Activated CD4-positive, alpha-beta T cell treated with anti-CD3 and anti-CD28 coated beads, Interleukin-2, amount 10 ng/mL, durations not matched to agents 7 days and 5 days (primary cell): ENCODE measurements at regions not wholly inside any gene's neighbourhood (a gene's known extent, or its start where the extent isn't known, plus 50 kb on each side); places are given as distances from the start of the nearest gene placed in this dataset.
"Not testable (repeated sequence)": the region's sequence is repeated elsewhere in the genome, so short reads cannot be mapped to it uniquely, and the experiment has no call there.

Experiments
- CTCF ChIA-PET: fragments of 350-600 bp; sonication (Branson Sonifier 250); formaldehyde crosslinking; loops from one replicate; lab custom pipeline; 2021; ENCODE audit warnings: antibody characterized with exemption; lab: Charles Lee
- POLR2A ChIA-PET: fragments of 350-600 bp; sonication (Branson Sonifier 250); formaldehyde crosslinking; loops from one replicate; lab custom pipeline; 2021; ENCODE audit warnings: antibody characterized with exemption; lab: Charles Lee
- DNase-seq: peaks from one replicate; pipeline ENCODE4 v3.0.0-alpha.2; 2020
- H3K27ac Mint-ChIP-seq: one replicate; pipeline ENCODE4 v1.8.0; 2021; ENCODE audit warnings: mild to moderate bottlenecking, moderate library complexity, mixed read lengths
- H3K27me3 Mint-ChIP-seq: one replicate; pipeline ENCODE4 v1.8.0; 2021; ENCODE audit warnings: mixed read lengths
- H3K36me3 Mint-ChIP-seq: one replicate; pipeline ENCODE4 v1.8.0; 2021; ENCODE audit warnings: low read depth, mixed read lengths
- H3K4me1 Mint-ChIP-seq: one replicate; pipeline ENCODE4 v1.8.0; 2021; ENCODE audit warnings: mixed read lengths
- H3K4me3 Mint-ChIP-seq: one replicate; pipeline ENCODE4 v1.8.0; 2021; ENCODE audit warnings: mild to moderate bottlenecking, moderate library complexity, mixed read lengths
- H3K9me3 Mint-ChIP-seq: one replicate; pipeline ENCODE4 v1.8.0; 2021; ENCODE audit warnings: mixed read lengths

DNA sequence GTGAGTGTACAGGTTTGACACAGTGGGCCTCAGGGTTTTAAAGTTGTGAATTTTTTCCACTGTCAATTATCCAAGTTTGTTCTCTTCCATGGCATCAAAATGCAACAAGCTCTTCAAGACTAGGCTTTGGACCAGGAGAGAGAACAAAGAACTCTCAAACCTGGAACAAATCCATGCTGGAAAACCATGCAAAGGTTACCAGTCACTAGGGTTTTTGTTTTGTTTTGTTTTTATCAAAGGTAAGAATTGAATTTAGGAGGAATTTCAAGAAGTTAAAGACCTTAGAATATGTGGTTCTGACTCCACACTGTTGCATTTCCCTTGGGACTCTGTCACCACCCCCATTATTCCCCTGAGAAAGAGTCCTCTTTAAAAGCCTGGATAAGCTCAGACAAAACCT is 191.1 kb upstream of the PIK3R1 start:
- no peaks in the 10 kb centered on the region for H3K27me3 Mint-ChIP-seq

DNA sequence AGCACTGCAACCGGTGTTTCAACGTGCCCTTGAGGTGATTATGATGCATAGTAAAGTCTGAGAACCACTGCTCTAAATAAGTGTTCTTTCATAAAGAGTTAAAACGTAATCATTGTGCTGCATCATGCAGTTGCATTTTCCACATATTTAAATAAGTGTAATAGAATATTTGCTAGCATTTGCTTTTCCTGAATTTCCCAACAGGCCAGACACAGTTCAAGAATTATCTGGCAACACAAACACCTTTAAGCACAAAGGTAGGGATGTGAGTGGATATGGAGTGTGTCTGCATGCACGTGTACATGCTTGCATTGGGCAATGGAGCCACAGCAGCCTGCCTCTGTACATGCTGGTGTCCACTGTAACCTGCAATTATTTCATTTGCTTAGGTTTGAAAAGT is 193.6 kb upstream of the PIK3R1 start:
- H3K27me3 Mint-ChIP-seq, result no peaks in the 10 kb centered on the region
- H3K9me3 Mint-ChIP-seq, result peaks cover 2% of the 10 kb centered on the region
- no peak overlapping the region for H3K4me3 Mint-ChIP-seq
- ChIA-PET CTCF (no interaction called here), POLR2A (no interaction called here)
- no peaks in the 10 kb centered on the region for H3K36me3 Mint-ChIP-seq
- no peak overlapping the region for H3K27ac Mint-ChIP-seq
- no peak for DNase-seq
- no peaks in the 10 kb centered on the region for H3K4me1 Mint-ChIP-seq

More for the DNA sequence above, 191.1 kb upstream of the PIK3R1 start:
- H3K4me1 Mint-ChIP-seq, result no peaks in the 10 kb centered on the region
- DNase-seq, result no peak
- H3K27ac Mint-ChIP-seq, result no peak overlapping the region
- POLR2A ChIA-PET, result no interaction called here
- no peak overlapping the region for H3K4me3 Mint-ChIP-seq
- CTCF ChIA-PET, result no interaction called here
- H3K9me3 Mint-ChIP-seq, result peaks cover 2% of the 10 kb centered on the region
- H3K36me3 Mint-ChIP-seq, result no peaks in the 10 kb centered on the region

DNA sequence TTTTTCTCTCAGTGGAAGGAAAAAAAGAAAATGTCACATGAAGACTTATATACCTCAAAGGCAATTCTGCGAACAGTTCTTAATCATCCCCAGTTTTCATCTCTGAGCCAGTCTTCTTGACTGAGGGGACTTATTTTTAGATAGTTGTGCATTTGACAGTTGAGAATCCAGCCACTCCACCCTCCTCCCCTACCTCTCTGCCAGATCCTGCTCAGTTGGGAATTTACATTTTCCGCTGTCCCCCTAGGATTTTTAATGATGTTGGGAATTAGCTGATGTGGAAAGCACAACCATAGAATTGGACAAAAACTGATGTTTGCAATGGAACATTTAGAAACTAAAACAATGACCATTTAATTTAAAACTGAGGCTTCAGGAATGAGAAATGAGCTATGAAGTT is 194.3 kb upstream of the PIK3R1 start:
- POLR2A ChIA-PET, result no interaction called here
- peaks cover 2% of the 10 kb centered on the region for H3K9me3 Mint-ChIP-seq
- H3K27me3 Mint-ChIP-seq, result no peaks in the 10 kb centered on the region
- no peak overlapping the region for H3K4me3 Mint-ChIP-seq
- no peaks in the 10 kb centered on the region for H3K4me1 Mint-ChIP-seq
- H3K36me3 Mint-ChIP-seq, result no peaks in the 10 kb centered on the region
- H3K27ac Mint-ChIP-seq, result no peak overlapping the region
- CTCF ChIA-PET, result no interaction called here
- no peak for DNase-seq

DNA sequence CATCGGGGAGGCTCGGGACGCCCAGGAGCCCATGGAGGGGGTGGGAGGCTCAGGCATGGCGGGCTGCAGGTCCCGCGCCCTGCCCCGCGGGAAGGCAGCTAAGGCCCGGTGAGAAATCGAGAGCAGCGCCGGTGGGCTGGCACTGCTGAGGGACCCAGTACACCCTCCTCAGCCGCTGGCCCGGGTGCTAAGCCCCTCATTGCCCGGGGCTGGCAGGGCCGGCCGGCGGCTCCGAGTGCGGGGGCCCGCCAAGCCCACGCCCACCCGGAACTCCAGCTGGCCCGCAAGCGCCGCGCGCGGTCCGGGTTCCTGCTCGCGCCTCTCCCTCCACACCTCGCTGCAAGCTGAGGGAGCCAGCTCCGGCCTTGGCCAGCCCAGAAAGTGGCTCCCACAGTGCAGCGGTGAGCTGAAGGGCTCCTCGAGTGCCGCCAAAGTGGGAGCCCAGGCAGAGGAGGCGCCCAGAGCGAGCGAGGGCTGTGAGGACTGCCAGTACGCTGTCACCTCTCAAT is 195.0 kb upstream of the PIK3R1 start:
- H3K27me3 Mint-ChIP-seq, H3K27ac Mint-ChIP-seq, DNase-seq, H3K4me3 Mint-ChIP-seq, POLR2A ChIA-PET, H3K9me3 Mint-ChIP-seq, H3K4me1 Mint-ChIP-seq, H3K36me3 Mint-ChIP-seq: not testable (repeated sequence)
- CTCF ChIA-PET, result interaction anchor here (0.6 kb wide), 1 partner anchor 252 kb away, joined by 3 read pairs; no protein-coding TSS in a partner anchor

DNA sequence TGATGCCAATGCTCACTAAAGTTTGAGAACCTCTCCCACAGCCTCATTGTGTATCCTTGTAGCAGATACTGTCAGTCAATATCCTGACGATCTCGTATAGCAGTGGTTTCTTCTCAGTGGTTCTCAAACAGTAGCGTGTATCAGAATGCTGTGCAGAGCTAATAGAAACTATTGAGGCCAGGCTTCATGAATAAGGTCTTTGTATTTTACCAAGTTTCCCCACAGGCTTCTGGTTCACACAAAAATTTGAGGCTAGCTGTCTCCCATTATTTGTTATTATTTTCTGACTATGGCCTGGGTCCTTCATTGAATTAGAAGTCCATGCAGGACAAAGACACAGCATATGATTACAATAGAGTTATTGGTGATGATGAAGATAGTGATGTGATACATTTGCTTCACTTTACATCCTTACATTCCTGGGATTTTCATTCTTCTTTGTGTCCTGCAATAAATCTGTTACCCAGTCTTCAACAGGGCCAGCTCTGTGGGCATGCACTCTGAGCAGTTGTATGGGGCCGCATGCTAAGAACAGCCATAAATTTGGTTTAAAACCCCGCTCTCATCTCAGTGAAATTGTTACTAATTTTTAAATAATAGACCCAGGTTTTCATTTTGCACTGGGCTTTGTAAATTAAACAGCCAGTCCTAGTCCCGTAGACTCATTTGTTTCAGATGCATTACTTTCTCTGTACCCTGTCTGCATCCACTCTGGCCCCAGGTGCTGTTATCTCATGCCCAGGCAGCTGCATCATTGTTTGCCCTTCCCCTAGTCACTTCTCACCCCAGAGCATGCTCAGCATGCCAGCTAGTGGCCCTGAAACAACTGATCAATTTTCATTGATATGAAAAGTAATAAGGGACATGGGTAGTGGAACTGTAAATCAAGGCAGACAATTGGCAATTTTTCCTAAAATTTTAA is 199.9 kb upstream of the PIK3R1 start:
- Mint-ChIP-seq H3K27me3 (no peaks in the 10 kb centered on the region), H3K4me1 (no peaks in the 10 kb centered on the region), H3K9me3 (peaks cover 4% of the 10 kb centered on the region), H3K27ac (no peak overlapping the region), H3K36me3 (no peaks in the 10 kb centered on the region), H3K4me3 (no peak overlapping the region)
- POLR2A ChIA-PET, result no interaction called here
- CTCF ChIA-PET, result no interaction called here
- DNase-seq, result no peak

DNA sequence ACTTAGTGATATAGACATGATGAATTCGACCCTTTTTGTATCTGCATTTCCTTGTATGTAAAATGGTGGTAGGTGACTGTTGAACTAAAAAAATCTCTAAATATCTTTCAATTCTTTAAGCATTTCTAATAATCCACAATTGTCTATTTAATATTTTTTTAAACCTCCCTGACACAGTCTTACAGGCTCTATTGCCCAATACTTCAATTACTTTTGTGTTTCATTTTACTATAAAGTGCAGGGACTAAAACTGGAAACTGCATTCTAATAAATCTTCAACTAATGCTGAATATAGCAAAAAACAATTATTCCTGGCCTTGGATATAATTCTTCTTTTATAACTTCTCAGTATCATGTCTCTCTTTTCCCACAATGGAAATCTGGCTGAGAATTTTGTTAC is 202.7 kb upstream of the PIK3R1 start:
- Mint-ChIP-seq H3K36me3 (no peaks in the 10 kb centered on the region), H3K27me3 (no peaks in the 10 kb centered on the region), H3K27ac (no peak overlapping the region), H3K4me1 (no peaks in the 10 kb centered on the region), H3K4me3 (no peak overlapping the region), H3K9me3 (peaks cover 2% of the 10 kb centered on the region)
- ChIA-PET CTCF (no interaction called here), POLR2A (no interaction called here)
- DNase-seq, result no peak

DNA sequence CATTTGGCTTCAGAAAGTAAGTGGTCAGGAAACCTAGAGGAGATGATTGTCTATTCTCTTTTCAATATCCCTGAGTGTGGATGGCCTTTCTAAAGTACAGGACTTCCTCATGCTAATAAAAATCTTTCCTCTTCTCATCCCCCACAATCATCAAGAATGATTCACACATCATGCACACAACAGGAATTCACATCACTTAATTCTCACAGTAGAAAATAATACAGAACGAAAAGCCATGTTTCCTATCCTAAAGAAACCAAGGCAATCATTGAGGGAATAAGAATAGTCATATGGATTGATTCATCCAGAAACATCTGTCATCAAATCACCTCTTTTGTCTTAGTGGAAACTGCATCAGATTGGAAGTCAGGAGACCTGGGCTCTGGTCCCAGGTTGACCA is 203.1 kb upstream of the PIK3R1 start:
- Mint-ChIP-seq H3K4me3 (no peak overlapping the region), H3K4me1 (no peaks in the 10 kb centered on the region), H3K27ac (no peak overlapping the region), H3K27me3 (no peaks in the 10 kb centered on the region), H3K36me3 (no peaks in the 10 kb centered on the region), H3K9me3 (peaks cover 2% of the 10 kb centered on the region)
- ChIA-PET POLR2A (no interaction called here), CTCF (no interaction called here)
- no peak for DNase-seq

DNA sequence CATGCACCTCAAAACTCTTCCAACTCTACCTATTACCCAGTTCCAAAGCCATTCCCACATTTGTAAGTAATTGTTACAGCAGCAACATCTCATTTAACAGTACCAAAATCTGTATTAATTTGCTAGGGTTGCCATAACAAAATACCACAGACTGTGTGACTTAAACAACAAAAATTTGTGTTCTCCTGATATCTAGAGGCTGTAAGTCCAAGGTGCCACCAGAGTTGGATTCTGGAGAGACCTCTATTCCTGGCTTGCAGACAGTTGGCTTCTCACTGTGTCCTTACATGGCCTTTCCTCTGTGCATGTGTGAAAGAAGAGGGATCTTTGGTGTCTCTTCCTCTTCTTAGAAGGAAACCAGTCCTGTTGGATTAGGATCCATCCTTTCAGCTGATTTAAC is 203.8 kb upstream of the PIK3R1 start:
- no peak for DNase-seq
- ChIA-PET CTCF (no interaction called here), POLR2A (no interaction called here)
- H3K27ac Mint-ChIP-seq, result no peak overlapping the region
- H3K27me3 Mint-ChIP-seq, result no peaks in the 10 kb centered on the region
- H3K4me1 Mint-ChIP-seq, result no peaks in the 10 kb centered on the region
- no peaks in the 10 kb centered on the region for H3K36me3 Mint-ChIP-seq
- no peak overlapping the region for H3K4me3 Mint-ChIP-seq
- peaks cover 2% of the 10 kb centered on the region for H3K9me3 Mint-ChIP-seq

DNA sequence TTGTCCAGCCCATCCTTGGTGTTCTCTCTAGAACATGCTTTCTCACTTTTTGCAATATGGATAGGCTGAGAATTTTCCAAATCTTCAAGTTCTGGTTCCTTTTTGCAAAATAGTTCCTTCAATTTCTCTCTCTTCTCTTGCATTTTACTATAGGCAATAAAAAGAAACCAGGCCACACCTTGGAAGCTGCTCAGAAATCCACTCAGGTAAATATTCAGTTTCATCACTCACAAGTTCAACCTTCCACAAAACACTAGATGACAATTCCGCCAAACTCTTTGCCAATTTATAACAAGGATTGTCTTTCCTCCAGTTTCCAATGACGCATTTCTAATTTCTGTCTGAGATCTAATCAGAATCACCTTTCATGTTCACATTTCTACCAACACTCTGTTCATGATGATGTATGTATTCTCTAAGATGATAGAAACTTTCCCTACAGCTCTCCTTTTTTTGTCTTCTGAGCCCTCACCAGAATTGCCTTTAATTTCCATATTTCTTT is 204.2 kb upstream of the PIK3R1 start:
- Mint-ChIP-seq H3K27me3 (no peaks in the 10 kb centered on the region), H3K36me3 (no peaks in the 10 kb centered on the region), H3K9me3 (peaks cover 2% of the 10 kb centered on the region), H3K27ac (no peak overlapping the region), H3K4me1 (no peaks in the 10 kb centered on the region), H3K4me3 (no peak overlapping the region)
- CTCF ChIA-PET, result no interaction called here
- DNase-seq, result no peak
- POLR2A ChIA-PET, result no interaction called here

DNA sequence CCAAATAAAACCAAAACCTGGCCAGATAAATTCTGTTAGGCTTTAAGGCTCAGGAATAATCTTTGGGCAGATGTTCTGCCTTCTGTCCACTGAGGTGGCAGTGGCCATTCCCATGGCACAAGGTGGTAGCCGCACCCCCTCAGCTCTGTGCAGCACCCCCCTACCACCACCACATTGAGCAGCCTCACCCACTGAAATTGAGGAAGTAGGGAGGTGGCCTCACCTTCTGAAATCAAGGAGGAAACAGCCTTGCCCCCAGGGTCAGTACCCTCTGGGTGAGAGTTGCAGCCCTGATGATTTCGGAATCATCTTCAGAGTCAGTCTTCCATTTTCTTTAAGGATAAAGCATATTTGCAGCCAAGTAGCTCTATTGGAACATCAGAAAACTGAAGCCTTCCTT is 204.8 kb upstream of the PIK3R1 start:
- CTCF ChIA-PET, result no interaction called here
- no peaks in the 10 kb centered on the region for H3K27me3 Mint-ChIP-seq
- peaks cover 2% of the 10 kb centered on the region for H3K9me3 Mint-ChIP-seq
- H3K4me3 Mint-ChIP-seq, result no peak overlapping the region
- no peaks in the 10 kb centered on the region for H3K36me3 Mint-ChIP-seq
- H3K4me1 Mint-ChIP-seq, result no peaks in the 10 kb centered on the region
- H3K27ac Mint-ChIP-seq, result no peak overlapping the region
- DNase-seq, result no peak
- POLR2A ChIA-PET, result no interaction called here

DNA sequence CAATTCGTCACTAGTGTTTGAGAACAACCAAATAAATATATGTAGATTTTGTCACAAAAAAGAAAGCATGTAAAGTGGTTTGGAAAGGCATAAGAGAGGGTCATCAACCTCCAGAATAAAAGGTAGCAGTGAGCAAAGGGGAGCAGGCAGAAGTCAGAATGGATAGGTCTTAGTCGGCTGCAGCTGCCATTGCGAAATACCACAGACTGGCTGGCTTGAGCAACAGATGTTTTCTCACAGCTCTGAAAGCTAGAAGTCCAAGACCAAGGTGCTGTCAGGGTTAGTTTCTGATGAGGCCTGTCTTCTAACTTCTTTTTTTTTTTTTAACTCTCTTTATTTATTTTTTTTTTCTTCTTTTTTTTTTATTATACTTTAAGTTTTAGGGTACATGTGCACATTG is 208.1 kb upstream of the PIK3R1 start:
- Mint-ChIP-seq H3K36me3 (no peaks in the 10 kb centered on the region), H3K4me1 (no peaks in the 10 kb centered on the region), H3K4me3 (no peak overlapping the region), H3K27me3 (no peaks in the 10 kb centered on the region), H3K27ac (no peak overlapping the region), H3K9me3 (peaks cover under 1% of the 10 kb centered on the region)
- POLR2A ChIA-PET, result no interaction called here
- CTCF ChIA-PET, result no interaction called here
- no peak for DNase-seq

DNA sequence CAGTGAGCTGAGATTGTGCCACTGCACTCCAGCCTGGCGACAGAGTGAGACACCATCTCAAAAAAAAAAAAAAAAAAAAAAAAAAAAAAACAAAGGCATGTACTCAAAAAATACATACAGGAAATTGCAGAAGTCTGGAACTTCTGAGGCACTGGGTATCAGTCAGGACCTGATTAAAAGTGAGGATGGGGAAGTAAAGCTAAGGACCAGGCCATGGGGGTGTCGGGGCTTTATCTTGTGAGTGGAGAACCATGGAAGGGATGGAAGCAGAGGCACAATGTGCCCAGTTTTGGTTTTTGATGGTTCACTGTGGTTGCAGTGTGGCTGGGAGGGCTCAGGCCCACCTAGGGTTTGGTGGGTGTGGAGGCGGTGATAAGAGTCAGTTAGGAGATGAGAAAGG is 212.7 kb upstream of the PIK3R1 start:
- CTCF ChIA-PET, result interaction anchor here (0.7 kb wide), 1 partner anchor 90 kb away, joined by 3 read pairs; no protein-coding TSS in a partner anchor
- no peaks in the 10 kb centered on the region for H3K4me1 Mint-ChIP-seq
- no peaks in the 10 kb centered on the region for H3K27me3 Mint-ChIP-seq
- H3K9me3 Mint-ChIP-seq, result no peaks in the 10 kb centered on the region
- no peak overlapping the region for H3K4me3 Mint-ChIP-seq
- POLR2A ChIA-PET, result no interaction called here
- no peak for DNase-seq
- H3K27ac Mint-ChIP-seq, result no peak overlapping the region
- H3K36me3 Mint-ChIP-seq, result no peaks in the 10 kb centered on the region

DNA sequence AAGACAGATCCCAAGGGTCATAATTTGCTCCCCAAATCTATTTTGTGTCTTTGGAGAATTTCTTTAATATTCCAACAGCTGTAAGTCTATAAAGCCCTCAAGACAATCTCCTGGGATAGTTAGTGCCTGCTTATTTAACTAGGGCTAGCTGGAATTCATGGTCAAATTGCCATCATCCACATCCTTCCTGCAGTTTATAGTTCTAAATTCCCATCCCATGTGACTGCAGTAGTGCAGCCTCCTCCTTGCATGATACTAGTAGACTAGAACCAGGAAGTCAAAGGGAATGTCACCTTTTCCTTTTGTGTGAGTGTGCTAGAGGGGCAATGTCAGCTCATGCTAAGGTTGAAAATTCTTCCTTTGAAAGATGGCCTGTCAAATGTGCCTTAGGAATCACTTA is 214.8 kb upstream of the PIK3R1 start:
- ChIA-PET POLR2A (no interaction called here), CTCF (no interaction called here)
- no peaks in the 10 kb centered on the region for H3K4me1 Mint-ChIP-seq
- no peak overlapping the region for H3K27ac Mint-ChIP-seq
- DNase-seq, result no peak
- H3K4me3 Mint-ChIP-seq, result no peak overlapping the region
- no peaks in the 10 kb centered on the region for H3K36me3 Mint-ChIP-seq
- H3K27me3 Mint-ChIP-seq, result no peaks in the 10 kb centered on the region
- no peaks in the 10 kb centered on the region for H3K9me3 Mint-ChIP-seq
